GM12878 (cell line): ENCODE measurements at regions not wholly inside any gene's neighbourhood (a gene's known extent, or its start where the extent isn't known, plus 50 kb on each side); places are given as distances from the start of the nearest gene placed in this dataset.

ENCODE experiments used
- ATAC-seq: fragments of 200-7000 bp; cut with Tn5 transposase; 3 replicates; pipeline ENCODE4 v1.9.1; 2020; ENCODE audit warnings: mild to moderate bottlenecking, moderate library complexity
- BruUV-seq: library from RNA; stranded (reverse); fragments of 400-500 nt; replicated peaks from 2 replicates; lab custom pipeline; 2021; lab: Mats Ljungman, UMichigan
- CTCF ChIA-PET: fragments of 300-600 bp; sonication (Branson Sonifier 250); formaldehyde crosslinking; extraction: SDS; loops from one replicate; lab custom pipeline; 2021; ENCODE audit warnings: inconsistent platforms; lab: Yijun Ruan, JAX
- POLR2A ChIA-PET: fragments of 350-600 bp; formaldehyde crosslinking; extraction: SDS; loops from one replicate; lab custom pipeline; 2021; ENCODE audit warnings: inconsistent platforms; lab: Charles Lee
- RAD21 ChIA-PET: fragments of 300-600 bp; sonication (Branson Sonifier 250); formaldehyde crosslinking; loops from one replicate; lab custom pipeline; 2023; ENCODE audit warnings: antibody characterized with exemption; ENCODE audit not compliant: unreplicated experiment; lab: Charles Lee
- SMC1A ChIA-PET: fragments of 300-600 bp; sonication (Branson Sonifier 250); formaldehyde crosslinking; loops from one replicate; lab custom pipeline; 2023; ENCODE audit not compliant: unreplicated experiment, uncharacterized antibody; lab: Charles Lee
- DNase-seq: peaks from one replicate; pipeline ENCODE4 v3.0.0-alpha.2; 2011; ENCODE audit warnings: low read depth, low spot score
- FAIRE-seq: peaks from 3 replicates; lab custom pipeline; 2011; peaks lifted over from hg19 to GRCh38; lab: Jason Lieb, UNC
- H2AFZ ChIP-seq: 2 replicates; pipeline ENCODE4 v1.6.0; 2011; ENCODE audit warnings: low read depth, low read length, control low read depth; ENCODE audit not compliant: control insufficient read depth
- H3K27ac ChIP-seq: 2 replicates; pipeline ENCODE4 v1.5.1; 2011; ENCODE audit warnings: control low read depth; ENCODE audit not compliant: control insufficient read depth, insufficient read depth
- H3K27me3 ChIP-seq, 2 experiments: replicated peaks in 1 of 2; 2 replicates each; pipeline versions ENCODE4 v1.6.0 to v1.6.1; 2011; ENCODE audit warnings: low read length in 1 of 2; ENCODE audit not compliant: control insufficient read depth in 2 of 2, insufficient read depth in 2 of 2
- H3K36me3 ChIP-seq, 2 experiments: 2 replicates each; pipeline ENCODE4 v1.5.1; 2011; ENCODE audit warnings: low read length in 1 of 2; ENCODE audit not compliant: control insufficient read depth in 2 of 2, insufficient read depth in 2 of 2
- H3K4me1 ChIP-seq: 2 replicates; pipeline ENCODE4 v1.6.1; 2011; ENCODE audit warnings: mild to moderate bottlenecking, low read length, moderate library complexity, mixed read lengths; ENCODE audit not compliant: control insufficient read depth, insufficient read depth
- H3K4me2 ChIP-seq: 2 replicates; pipeline ENCODE4 v1.6.0; 2011; ENCODE audit warnings: control low read depth; ENCODE audit not compliant: control insufficient read depth, insufficient read depth
- H3K4me3 ChIP-seq: fragments of 200-600 bp; sonication (generic); 2 replicates; pipeline ENCODE4 v1.5.1; 2016
- H3K79me2 ChIP-seq: 2 replicates; pipeline ENCODE4 v1.6.0; 2011; ENCODE audit warnings: low read length; ENCODE audit not compliant: control insufficient read depth, insufficient read depth
- H3K9ac ChIP-seq: 2 replicates; pipeline ENCODE4 v1.8.0; 2011; ENCODE audit warnings: low read length, control low read depth, mixed read lengths; ENCODE audit not compliant: control insufficient read depth, insufficient read depth
- H3K9me3 ChIP-seq: replicated peaks from 3 replicates; pipeline ENCODE4 v1.5.1; 2011; ENCODE audit warnings: mild to moderate bottlenecking, low read length; ENCODE audit not compliant: control insufficient read depth, insufficient read depth
- H4K20me1 ChIP-seq: 2 replicates; pipeline ENCODE4 v1.6.0; 2011; ENCODE audit not compliant: control insufficient read depth, insufficient read depth
- BMI1 ChIP-seq: fragments of 450-650 bp; IDR thresholded peaks from 2 replicates; pipeline ENCODE4 v1.6.1; 2016; ENCODE audit warnings: mild to moderate bottlenecking, moderate library complexity, borderline replicate concordance
- CBX3 ChIP-seq: fragments of 200-600 bp; sonication (generic); IDR thresholded peaks from 2 replicates; pipeline ENCODE4 v1.6.1; 2016; ENCODE audit warnings: low read depth, borderline replicate concordance
- DPF2 ChIP-seq: fragments of 450-650 bp; IDR thresholded peaks from 2 replicates; pipeline ENCODE4 v1.6.1; 2017; ENCODE audit warnings: mild to moderate bottlenecking
- EP300 ChIP-seq, 2 experiments: fragments of 150-350 bp in 1 of 2; IDR thresholded peaks; 2 replicates each; pipeline ENCODE4 v1.6.1; 2011 to 2012; ENCODE audit warnings: low read depth in 2 of 2, low read length in 2 of 2, borderline replicate concordance in 1 of 2, improper control_type of control experiment in 1 of 2, inconsistent platforms in 1 of 2; ENCODE audit not compliant: control insufficient read depth in 1 of 2
- IKZF2 ChIP-seq, 2 experiments: fragments of 450-650 bp; IDR thresholded peaks; 2 replicates each; pipeline ENCODE4 v1.6.1; 2017; ENCODE audit warnings: mild to moderate bottlenecking in 2 of 2, moderate library complexity in 2 of 2
- JUNB ChIP-seq: IDR thresholded peaks from 2 replicates; pipeline ENCODE4 v1.6.1; 2016; ENCODE audit warnings: antibody characterized with exemption, mild to moderate bottlenecking
- MEF2B ChIP-seq: fragments of 450-650 bp; IDR thresholded peaks from 2 replicates; pipeline ENCODE4 v1.6.1; 2018; ENCODE audit warnings: mild to moderate bottlenecking, moderate library complexity; ENCODE audit not compliant: partially characterized antibody, poor library complexity, severe bottlenecking
- MYC ChIP-seq: IDR thresholded peaks from 2 replicates; pipeline ENCODE4 v1.6.1; 2011; ENCODE audit warnings: mild to moderate bottlenecking, low read length, moderate library complexity, inconsistent platforms; ENCODE audit not compliant: insufficient read depth, insufficient replicate concordance, insufficient read length, severe bottlenecking
- RCOR1 ChIP-seq: conservative IDR thresholded peaks from 2 replicates; pipeline ENCODE4 v1.6.1; 2012; ENCODE audit warnings: low read depth, low read length, improper control_type of control experiment
- RELA ChIP-seq: fragments of 450-650 bp; IDR thresholded peaks from 2 replicates; pipeline ENCODE4 v1.8.0; 2014; ENCODE audit warnings: borderline replicate concordance; ENCODE audit not compliant: partially characterized antibody
- STAT1 ChIP-seq: fragments of 450-650 bp; conservative IDR thresholded peaks from 2 replicates; pipeline ENCODE4 v1.6.1; 2014; ENCODE audit warnings: antibody characterized with exemption, mild to moderate bottlenecking
- TBL1XR1 ChIP-seq: IDR thresholded peaks from 2 replicates; pipeline ENCODE4 v1.6.1; 2012; ENCODE audit warnings: low read depth, low read length, improper control_type of control experiment
- ZNF384 ChIP-seq: IDR thresholded peaks from 2 replicates; pipeline ENCODE4 v1.6.1; 2012; ENCODE audit warnings: low read depth, mild to moderate bottlenecking, low read length, improper control_type of control experiment, borderline replicate concordance
- ZNF687 ChIP-seq: fragments of 450-650 bp; IDR thresholded peaks from 2 replicates; pipeline ENCODE4 v1.6.1; 2017; ENCODE audit warnings: mild to moderate bottlenecking, moderate library complexity
- WGBS: methylation state at CpG from one replicate; pipeline ENCODE4 v1.1.6; 2016; ENCODE audit warnings: low lambda C conversion rate; ENCODE audit not compliant: insufficient replicate concordance, insufficient coverage; ENCODE audit errors: missing lambda C conversion rate; 5-methylcytosine and 5-hydroxymethylcytosine counted together
- in situ Hi-C: fragments of 300-500 bp; cut with MboI; formaldehyde crosslinking; loops from 9 replicates; pipeline ENCODE4 v1.14.3; 2018; ENCODE audit warnings: mixed read lengths
- intact Hi-C: fragments of 100-400 bp; cut with micrococcal nuclease; formaldehyde crosslinking; loops from one replicate; pipeline ENCODE4 v1.14.2; 2022; ENCODE audit not compliant: unreplicated experiment
- TF ChIP-seq, protein P1 (sequence below): IDR thresholded peaks from 2 replicates; pipeline ENCODE4 v1.6.1; 2011; ENCODE audit warnings: low read depth, mild to moderate bottlenecking, low read length, moderate library complexity, borderline replicate concordance; ENCODE audit errors: extremely low read depth
- TF ChIP-seq, protein P2 (sequence below): IDR thresholded peaks from 2 replicates; pipeline ENCODE4 v1.6.1; 2012; ENCODE audit warnings: low read depth, low read length, improper control_type of control experiment
- TF ChIP-seq, protein P3 (sequence below): fragments of 450-650 bp; IDR thresholded peaks from 2 replicates; pipeline ENCODE4 v1.6.1; 2017; ENCODE audit warnings: low read depth, mild to moderate bottlenecking, moderate library complexity

- POLR2A ChIA-PET: no interaction called here
- BruUV-seq: no TSS peak
- H3K4me1 ChIP-seq: no peaks in the 10 kb centered on the region
- CTCF ChIA-PET: no interaction called here
- no peaks in the 10 kb centered on the region for H4K20me1 ChIP-seq
- no peaks in the 10 kb centered on the region for H3K79me2 ChIP-seq
- WGBS: 1% methylated on average over 5 of the region's 5 CpGs
- SMC1A ChIA-PET: no interaction called here
- intact Hi-C loops: no loop called here
- no peak overlapping the region for H2AFZ ChIP-seq
- RAD21 ChIA-PET: no interaction called here
- FAIRE-seq (no peak), DNase-seq (no peak), ATAC-seq (no peak)
- H3K9ac ChIP-seq: no peak overlapping the region
- H3K4me3 ChIP-seq: no peak overlapping the region
- H3K9me3 ChIP-seq: no peaks in the 10 kb centered on the region
- no peak overlapping the region for H3K27ac ChIP-seq
- in situ Hi-C loops: no loop called here
- no peaks in the 10 kb centered on the region for H3K36me3 ChIP-seq
- no peaks in the 10 kb centered on the region for H3K27me3 ChIP-seq
- no peak overlapping the region for H3K4me2 ChIP-seq
- no peak for TF ChIP-seq RELA
- TF ChIP-seq JUNB: no peak
- TF ChIP-seq MYC: no peak
- TF ChIP-seq ZNF687: no peak
- no peak for TF ChIP-seq RCOR1
- TF ChIP-seq EP300 (IDR thresholded peaks at IDR 0.05; ENCODE audit: borderline replicate concordance in 1 of 2, control insufficient read depth in 1 of 2, low read depth in 2 of 2, low read length in 2 of 2): no peak
- TF ChIP-seq, protein P1, sequence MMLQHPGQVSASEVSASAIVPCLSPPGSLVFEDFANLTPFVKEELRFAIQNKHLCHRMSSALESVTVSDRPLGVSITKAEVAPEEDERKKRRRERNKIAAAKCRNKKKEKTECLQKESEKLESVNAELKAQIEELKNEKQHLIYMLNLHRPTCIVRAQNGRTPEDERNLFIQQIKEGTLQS: no peak
- no peak for TF ChIP-seq DPF2
- no peak for TF ChIP-seq MEF2B
- TF ChIP-seq, protein P2, sequence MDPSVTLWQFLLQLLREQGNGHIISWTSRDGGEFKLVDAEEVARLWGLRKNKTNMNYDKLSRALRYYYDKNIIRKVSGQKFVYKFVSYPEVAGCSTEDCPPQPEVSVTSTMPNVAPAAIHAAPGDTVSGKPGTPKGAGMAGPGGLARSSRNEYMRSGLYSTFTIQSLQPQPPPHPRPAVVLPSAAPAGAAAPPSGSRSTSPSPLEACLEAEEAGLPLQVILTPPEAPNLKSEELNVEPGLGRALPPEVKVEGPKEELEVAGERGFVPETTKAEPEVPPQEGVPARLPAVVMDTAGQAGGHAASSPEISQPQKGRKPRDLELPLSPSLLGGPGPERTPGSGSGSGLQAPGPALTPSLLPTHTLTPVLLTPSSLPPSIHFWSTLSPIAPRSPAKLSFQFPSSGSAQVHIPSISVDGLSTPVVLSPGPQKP: no peak
- no peak for TF ChIP-seq IKZF2 (IDR thresholded peaks at IDR 0.05)
- TF ChIP-seq ZNF384: no peak
- TF ChIP-seq STAT1: no peak
- TF ChIP-seq, protein P3, sequence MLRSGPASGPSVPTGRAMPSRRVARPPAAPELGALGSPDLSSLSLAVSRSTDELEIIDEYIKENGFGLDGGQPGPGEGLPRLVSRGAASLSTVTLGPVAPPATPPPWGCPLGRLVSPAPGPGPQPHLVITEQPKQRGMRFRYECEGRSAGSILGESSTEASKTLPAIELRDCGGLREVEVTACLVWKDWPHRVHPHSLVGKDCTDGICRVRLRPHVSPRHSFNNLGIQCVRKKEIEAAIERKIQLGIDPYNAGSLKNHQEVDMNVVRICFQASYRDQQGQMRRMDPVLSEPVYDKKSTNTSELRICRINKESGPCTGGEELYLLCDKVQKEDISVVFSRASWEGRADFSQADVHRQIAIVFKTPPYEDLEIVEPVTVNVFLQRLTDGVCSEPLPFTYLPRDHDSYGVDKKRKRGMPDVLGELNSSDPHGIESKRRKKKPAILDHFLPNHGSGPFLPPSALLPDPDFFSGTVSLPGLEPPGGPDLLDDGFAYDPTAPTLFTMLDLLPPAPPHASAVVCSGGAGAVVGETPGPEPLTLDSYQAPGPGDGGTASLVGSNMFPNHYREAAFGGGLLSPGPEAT: no peak
- no peak for TF ChIP-seq TBL1XR1
- TF ChIP-seq BMI1: no peak
- TF ChIP-seq CBX3: no peak
Measured at GRCh38 chr16:65634291-65634690, 512.4 kb upstream of the CDH11 start.
